ENCODE measurements at regions not wholly inside any gene's neighbourhood (a gene's known extent, or its start where the extent isn't known, plus 50 kb on each side); places are given as distances from the start of the nearest gene placed in this dataset.

DNA sequence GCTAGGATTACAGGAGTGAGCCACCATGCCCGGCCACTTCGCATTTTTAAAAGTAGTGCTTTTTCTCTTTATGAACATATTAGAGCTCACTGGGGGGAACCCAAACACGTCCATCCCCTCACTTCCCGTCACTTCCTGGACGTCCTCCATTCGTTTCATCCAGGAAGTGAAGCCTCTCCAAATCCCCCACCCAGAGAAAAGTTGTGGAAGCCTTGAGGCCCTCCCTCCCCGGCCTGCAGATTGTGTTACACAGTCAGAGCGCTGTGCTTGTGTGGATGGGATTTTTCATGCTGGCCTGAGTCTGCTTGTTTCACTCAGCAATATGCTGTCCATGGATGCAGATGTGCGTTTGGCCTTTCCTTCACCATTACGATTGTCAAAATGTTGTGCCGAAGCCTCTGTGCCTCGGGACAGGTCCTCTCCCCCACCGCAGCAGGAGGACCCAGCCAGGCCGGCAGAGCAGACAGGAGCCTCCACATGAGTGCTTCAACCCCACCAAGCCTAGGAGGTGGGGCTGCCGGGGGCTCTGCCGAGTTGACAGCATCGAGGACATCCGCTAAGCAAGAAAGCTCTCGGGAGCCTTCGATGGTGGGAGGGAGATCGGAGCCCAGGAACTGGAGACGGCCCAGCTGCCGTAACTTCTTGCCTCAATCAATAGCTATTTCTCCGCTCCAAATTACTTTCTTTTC lies 121.6 kb upstream of the PPP1R26 start:
- no CpG with 5 or more reads among the region's 24 CpGs for WGBS (ENCODE audit: extremely low coverage, insufficient coverage, insufficient read length)
- Histone ChIP-seq H3K27ac (ENCODE audit: low read depth, low read length) (no peak overlapping the region), H3K27me3 (ENCODE audit: insufficient read depth, low read length) (no peaks in the 10 kb centered on the region), H3K9me3 (ENCODE audit: insufficient read depth, low read depth, low read length) (peaks cover 2% of the 10 kb centered on the region), H2BK120ac (ENCODE audit: insufficient read depth, low read length, poor library complexity) (no peak overlapping the region), H3K14ac (ENCODE audit: low read length) (no peak overlapping the region), H2BK5ac (ENCODE audit: low read depth, low read length, poor library complexity) (no peak overlapping the region), H3K18ac (ENCODE audit: low read length) (no peak overlapping the region), H2AFZ (ENCODE audit: insufficient read depth, low read length, poor library complexity) (no peak overlapping the region), H3K4me2 (ENCODE audit: low read length) (no peak overlapping the region), H3K36me3 (ENCODE audit: control insufficient read depth in 1 of 2, insufficient read depth in 2 of 2, low read length in 2 of 2) (no peaks in the 10 kb centered on the region), H4K8ac (ENCODE audit: low read depth, low read length) (no peak overlapping the region), H3K9ac (ENCODE audit: low read length) (no peak overlapping the region), H3K23ac (ENCODE audit: low read length) (no peak overlapping the region), H3K4me1 (ENCODE audit: control insufficient read depth in 1 of 2, insufficient read depth in 2 of 2, low read length in 2 of 2) (no peaks in the 10 kb centered on the region), H3K79me1 (ENCODE audit: low read length) (no peaks in the 10 kb centered on the region), H2AK5ac (ENCODE audit: low read length) (no peak overlapping the region), H3K4me3 (ENCODE audit: low read depth, low read length) (no peak overlapping the region), H3K4ac (ENCODE audit: low read depth, low read length) (no peak overlapping the region), H4K91ac (ENCODE audit: low read depth, low read length) (no peak overlapping the region), H2BK12ac (ENCODE audit: low read length) (no peak overlapping the region), H4K12ac (ENCODE audit: low read depth, low read length) (no peak overlapping the region), H3K79me2 (ENCODE audit: control insufficient read depth, insufficient read depth, low read length, poor library complexity) (no peaks in the 10 kb centered on the region)
- no peak for DNase-seq

DNA sequence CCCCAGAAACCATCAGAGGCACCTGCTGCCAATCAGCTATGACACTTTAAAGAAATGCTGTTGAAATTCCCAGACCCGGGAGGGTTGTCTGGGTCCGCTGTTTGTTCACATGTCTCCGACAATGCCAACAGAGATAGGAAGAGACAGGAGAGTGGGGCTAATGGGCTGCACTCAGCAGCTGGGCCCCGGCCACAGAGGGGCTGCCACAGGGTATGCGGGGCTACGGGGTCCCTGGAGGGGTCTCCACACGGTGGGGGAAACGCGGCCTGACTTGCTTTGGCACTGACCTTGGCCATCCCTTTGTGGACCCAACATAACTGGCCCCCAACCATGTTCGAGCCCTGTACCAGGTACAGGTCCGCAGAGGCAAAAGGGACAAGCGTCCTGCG lies 121.0 kb upstream of the PPP1R26 start:
- Histone ChIP-seq H4K12ac (ENCODE audit: low read depth, low read length) (no peak overlapping the region), H2AFZ (ENCODE audit: insufficient read depth, low read length, poor library complexity) (no peak overlapping the region), H3K23ac (ENCODE audit: low read length) (no peak overlapping the region), H2BK120ac (ENCODE audit: insufficient read depth, low read length, poor library complexity) (no peak overlapping the region), H4K8ac (ENCODE audit: low read depth, low read length) (no peak overlapping the region), H3K36me3 (ENCODE audit: control insufficient read depth in 1 of 2, insufficient read depth in 2 of 2, low read length in 2 of 2) (no peaks in the 10 kb centered on the region), H3K4me3 (ENCODE audit: low read depth, low read length) (no peak overlapping the region), H3K4me1 (ENCODE audit: control insufficient read depth in 1 of 2, insufficient read depth in 2 of 2, low read length in 2 of 2) (no peaks in the 10 kb centered on the region), H2BK12ac (ENCODE audit: low read length) (no peak overlapping the region), H3K79me2 (ENCODE audit: control insufficient read depth, insufficient read depth, low read length, poor library complexity) (no peaks in the 10 kb centered on the region), H3K18ac (ENCODE audit: low read length) (no peak overlapping the region), H3K9ac (ENCODE audit: low read length) (no peak overlapping the region), H3K14ac (ENCODE audit: low read length) (no peak overlapping the region), H2AK5ac (ENCODE audit: low read length) (no peak overlapping the region), H4K91ac (ENCODE audit: low read depth, low read length) (no peak overlapping the region), H3K79me1 (ENCODE audit: low read length) (no peaks in the 10 kb centered on the region), H3K4ac (ENCODE audit: low read depth, low read length) (no peak overlapping the region), H3K27me3 (ENCODE audit: insufficient read depth, low read length) (no peaks in the 10 kb centered on the region), H3K9me3 (ENCODE audit: insufficient read depth, low read depth, low read length) (peaks cover 6% of the 10 kb centered on the region), H3K27ac (ENCODE audit: low read depth, low read length) (no peak overlapping the region), H2BK5ac (ENCODE audit: low read depth, low read length, poor library complexity) (no peak overlapping the region), H3K4me2 (ENCODE audit: low read length) (no peak overlapping the region)
- WGBS (ENCODE audit: extremely low coverage, insufficient coverage, insufficient read length), result no CpG with 5 or more reads among the region's 13 CpGs
- no peak for DNase-seq

DNA sequence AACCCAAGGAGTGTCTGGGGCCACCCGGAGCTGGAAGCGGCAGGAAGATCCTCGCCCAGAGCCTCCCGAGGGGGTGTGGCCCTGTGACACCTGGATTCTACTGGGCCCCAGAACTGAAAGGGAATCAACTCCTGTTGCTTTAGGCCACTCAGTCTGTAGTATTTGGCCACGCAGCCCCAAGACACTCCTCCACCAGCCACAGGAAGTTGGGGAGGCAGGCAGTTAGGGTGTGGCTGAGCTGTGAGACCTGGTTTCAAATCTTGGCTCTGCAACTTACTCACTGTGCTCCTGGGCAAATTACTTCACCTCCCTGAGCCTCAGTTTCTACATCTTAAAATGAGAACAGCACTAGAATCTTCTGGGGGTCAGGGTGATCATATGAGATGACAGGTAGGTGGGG lies 119.8 kb upstream of the PPP1R26 start:
- Histone ChIP-seq H3K9me3 (ENCODE audit: insufficient read depth, low read depth, low read length) (peaks cover 7% of the 10 kb centered on the region), H3K36me3 (ENCODE audit: control insufficient read depth in 1 of 2, insufficient read depth in 2 of 2, low read length in 2 of 2) (no peaks in the 10 kb centered on the region), H2AFZ (ENCODE audit: insufficient read depth, low read length, poor library complexity) (no peak overlapping the region), H3K4ac (ENCODE audit: low read depth, low read length) (no peak overlapping the region), H3K23ac (ENCODE audit: low read length) (no peak overlapping the region), H3K79me2 (ENCODE audit: control insufficient read depth, insufficient read depth, low read length, poor library complexity) (no peaks in the 10 kb centered on the region), H2BK120ac (ENCODE audit: insufficient read depth, low read length, poor library complexity) (no peak overlapping the region), H3K4me1 (ENCODE audit: control insufficient read depth in 1 of 2, insufficient read depth in 2 of 2, low read length in 2 of 2) (no peaks in the 10 kb centered on the region), H3K27ac (ENCODE audit: low read depth, low read length) (no peak overlapping the region), H3K79me1 (ENCODE audit: low read length) (no peaks in the 10 kb centered on the region), H3K18ac (ENCODE audit: low read length) (no peak overlapping the region), H3K4me3 (ENCODE audit: low read depth, low read length) (no peak overlapping the region), H2AK5ac (ENCODE audit: low read length) (no peak overlapping the region), H3K9ac (ENCODE audit: low read length) (no peak overlapping the region), H2BK12ac (ENCODE audit: low read length) (no peak overlapping the region), H3K4me2 (ENCODE audit: low read length) (no peak overlapping the region), H3K14ac (ENCODE audit: low read length) (no peak overlapping the region), H4K12ac (ENCODE audit: low read depth, low read length) (no peak overlapping the region), H4K8ac (ENCODE audit: low read depth, low read length) (no peak overlapping the region), H4K91ac (ENCODE audit: low read depth, low read length) (no peak overlapping the region), H3K27me3 (ENCODE audit: insufficient read depth, low read length) (no peaks in the 10 kb centered on the region), H2BK5ac (ENCODE audit: low read depth, low read length, poor library complexity) (no peak overlapping the region)
- DNase-seq, result no peak
- no CpG with 5 or more reads among the region's 5 CpGs for WGBS (ENCODE audit: extremely low coverage, insufficient coverage, insufficient read length)

DNA sequence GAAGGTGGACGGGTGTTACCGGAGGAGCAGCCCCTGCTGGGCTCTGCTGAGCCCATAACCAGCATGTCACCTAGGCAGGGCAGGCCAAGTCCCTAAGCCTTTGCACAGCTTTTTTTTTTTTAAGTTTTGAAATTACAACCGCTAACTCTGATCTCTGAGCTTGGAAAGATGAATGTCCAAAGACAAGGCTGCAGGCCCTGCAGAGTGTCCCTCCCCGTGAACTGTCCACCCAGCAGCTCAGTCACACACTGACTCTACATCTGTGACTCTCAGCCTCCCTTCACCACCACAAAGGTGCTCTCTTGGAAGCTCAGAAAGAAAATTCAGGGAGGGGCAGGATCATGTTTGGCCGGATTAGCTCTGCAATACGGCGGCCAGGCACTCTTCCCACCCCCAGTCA lies 119.0 kb upstream of the PPP1R26 start:
- Histone ChIP-seq H2BK12ac (ENCODE audit: low read length) (no peak overlapping the region), H3K27me3 (ENCODE audit: insufficient read depth, low read length) (no peaks in the 10 kb centered on the region), H2AFZ (ENCODE audit: insufficient read depth, low read length, poor library complexity) (no peak overlapping the region), H4K91ac (ENCODE audit: low read depth, low read length) (no peak overlapping the region), H3K79me2 (ENCODE audit: control insufficient read depth, insufficient read depth, low read length, poor library complexity) (no peaks in the 10 kb centered on the region), H3K18ac (ENCODE audit: low read length) (no peak overlapping the region), H2AK5ac (ENCODE audit: low read length) (no peak overlapping the region), H3K27ac (ENCODE audit: low read depth, low read length) (no peak overlapping the region), H2BK5ac (ENCODE audit: low read depth, low read length, poor library complexity) (no peak overlapping the region), H4K12ac (ENCODE audit: low read depth, low read length) (no peak overlapping the region), H3K14ac (ENCODE audit: low read length) (no peak overlapping the region), H3K4me2 (ENCODE audit: low read length) (no peak overlapping the region), H3K9me3 (ENCODE audit: insufficient read depth, low read depth, low read length) (peaks cover 7% of the 10 kb centered on the region), H3K79me1 (ENCODE audit: low read length) (no peaks in the 10 kb centered on the region), H3K36me3 (ENCODE audit: control insufficient read depth in 1 of 2, insufficient read depth in 2 of 2, low read length in 2 of 2) (no peaks in the 10 kb centered on the region), H3K4me1 (ENCODE audit: control insufficient read depth in 1 of 2, insufficient read depth in 2 of 2, low read length in 2 of 2) (no peaks in the 10 kb centered on the region), H3K4me3 (ENCODE audit: low read depth, low read length) (no peak overlapping the region), H3K4ac (ENCODE audit: low read depth, low read length) (no peak overlapping the region), H3K23ac (ENCODE audit: low read length) (no peak overlapping the region), H3K9ac (ENCODE audit: low read length) (no peak overlapping the region), H2BK120ac (ENCODE audit: insufficient read depth, low read length, poor library complexity) (no peak overlapping the region), H4K8ac (ENCODE audit: low read depth, low read length) (no peak overlapping the region)
- no peak for DNase-seq
- WGBS (ENCODE audit: extremely low coverage, insufficient coverage, insufficient read length), result no CpG with 5 or more reads among the region's 7 CpGs

Data from trophoblast cell (in vitro differentiated cells and primary cell).